ENCODE measurements at regions not wholly inside any gene's neighbourhood (a gene's known extent, or its start where the extent isn't known, plus 50 kb on each side); places are given as distances from the start of the nearest gene placed in this dataset.

GRCh38 chr20:40335901-40336351 is 353.1 kb downstream of the MAFB start:
- no peak for TF ChIP-seq CTCF (IDR thresholded peaks at IDR 0.05)
- TF ChIP-seq POLR2A (IDR thresholded peaks at IDR 0.05) = no peak

Data from ovary (tissue), 3 donors.